HUES6 (cell line): ENCODE measurements at regions not wholly inside any gene's neighbourhood (a gene's known extent, or its start where the extent isn't known, plus 50 kb on each side); places are given as distances from the start of the nearest gene placed in this dataset.

Experiments used
- H3K27ac ChIP-seq: 2 replicates; pipeline ENCODE4 v1.7.0; 2013; ENCODE audit warnings: low read depth, mild to moderate bottlenecking, low read length, inconsistent platforms
- H3K27me3 ChIP-seq: 2 replicates; pipeline ENCODE4 v1.6.1; 2013; ENCODE audit warnings: low read length; ENCODE audit not compliant: control insufficient read depth, insufficient read depth
- H3K36me3 ChIP-seq: 2 replicates; pipeline ENCODE4 v1.6.1; 2013; ENCODE audit warnings: low read length; ENCODE audit not compliant: control insufficient read depth, insufficient read depth
- H3K4me1 ChIP-seq: 2 replicates; pipeline ENCODE4 v1.6.1; 2013; ENCODE audit warnings: low read length; ENCODE audit not compliant: control insufficient read depth, insufficient read depth
- H3K4me3 ChIP-seq: 2 replicates; pipeline ENCODE4 v1.5.1; 2013; ENCODE audit warnings: low read depth, low read length
- H3K9ac ChIP-seq: one replicate; pipeline ENCODE4 v1.6.1; 2013; ENCODE audit warnings: mild to moderate bottlenecking, low read length
- H3K9me3 ChIP-seq: 2 replicates; pipeline ENCODE4 v1.6.1; 2013; ENCODE audit warnings: low read depth, low read length; ENCODE audit not compliant: control insufficient read depth, insufficient read depth

DNA sequence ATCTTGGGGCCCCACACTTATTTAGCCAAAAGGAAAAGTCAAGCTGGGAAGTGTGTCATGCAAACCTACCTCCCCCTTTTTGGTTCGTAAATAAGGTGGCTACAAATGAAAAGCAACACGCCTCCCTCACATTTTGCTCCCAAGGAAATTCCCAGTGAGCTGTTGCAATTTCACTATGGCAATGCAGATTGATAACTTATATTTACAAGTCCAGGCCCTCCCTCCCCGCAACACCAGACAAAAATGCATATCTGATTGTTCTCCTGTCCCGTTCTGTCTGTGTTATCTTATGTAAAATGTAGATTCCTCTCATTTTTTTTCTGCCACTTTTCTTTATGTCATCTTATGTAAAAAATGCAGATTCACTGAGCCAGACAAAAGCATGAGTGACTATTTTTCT is 1305.3 kb downstream of the SLITRK5 start:
- H3K9ac ChIP-seq: no peak overlapping the region
- H3K36me3 ChIP-seq: no peaks in the 10 kb centered on the region
- H3K4me1 ChIP-seq: no peaks in the 10 kb centered on the region
- H3K27me3 ChIP-seq: no peaks in the 10 kb centered on the region
- no peaks in the 10 kb centered on the region for H3K9me3 ChIP-seq
- H3K4me3 ChIP-seq: no peak overlapping the region
- no peak overlapping the region for H3K27ac ChIP-seq

DNA sequence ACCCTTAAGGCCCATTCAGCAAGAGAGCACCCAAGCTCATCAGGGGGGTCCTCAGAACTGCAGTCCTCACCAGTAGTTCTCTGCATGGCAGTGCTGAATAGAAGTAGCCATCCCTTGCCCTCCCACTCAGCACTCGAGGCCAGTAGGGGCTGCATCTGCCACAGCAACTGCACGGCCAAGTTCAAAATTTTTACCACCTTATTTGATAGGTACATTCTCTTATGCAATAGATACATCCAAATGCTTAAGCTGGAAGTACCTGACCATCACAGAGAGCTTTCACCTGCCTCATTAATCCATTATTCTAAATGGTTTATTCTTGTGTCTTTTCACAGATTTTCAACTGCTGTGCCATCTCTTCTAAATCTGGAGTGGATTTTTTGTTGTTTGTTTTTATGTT is 1307.4 kb downstream of the SLITRK5 start:
- H3K27ac ChIP-seq: no peak overlapping the region
- no peaks in the 10 kb centered on the region for H3K36me3 ChIP-seq
- H3K9ac ChIP-seq: no peak overlapping the region
- no peaks in the 10 kb centered on the region for H3K27me3 ChIP-seq
- H3K9me3 ChIP-seq: no peaks in the 10 kb centered on the region
- H3K4me3 ChIP-seq: no peak overlapping the region
- no peaks in the 10 kb centered on the region for H3K4me1 ChIP-seq

DNA sequence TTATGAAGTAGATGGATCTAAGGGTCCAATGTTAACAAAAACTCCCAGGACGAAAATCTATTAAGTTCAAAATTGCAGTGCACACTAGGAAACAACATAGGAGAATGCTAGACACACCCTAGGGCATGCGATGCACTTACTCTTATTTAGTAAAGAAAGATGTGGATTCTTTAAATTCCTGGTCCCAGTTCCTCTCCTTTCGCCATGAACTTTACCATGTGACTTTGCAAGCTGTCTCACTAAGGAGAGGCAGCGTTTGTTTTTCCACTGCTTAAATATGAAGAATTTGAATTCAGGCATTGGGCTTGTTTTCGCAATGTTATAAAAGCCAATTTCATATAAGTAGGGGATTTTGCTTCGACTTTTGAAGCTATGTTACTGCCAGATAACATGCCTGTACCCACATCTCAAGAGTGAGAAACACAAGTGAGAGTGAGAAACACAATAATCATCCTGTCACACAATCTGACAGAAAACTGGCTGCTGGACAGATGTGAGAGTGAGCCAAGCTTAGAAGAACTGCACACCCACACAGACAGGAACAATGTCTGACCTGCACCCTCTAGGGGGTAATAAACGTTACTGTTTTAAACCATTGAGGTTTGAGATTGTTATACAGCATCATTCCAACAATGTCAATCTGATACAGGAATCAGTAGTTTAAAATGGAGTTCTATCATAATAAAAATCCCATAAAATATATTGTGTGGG is 1308.4 kb downstream of the SLITRK5 start:
- Histone ChIP-seq H3K27me3 (no peaks in the 10 kb centered on the region), H3K4me3 (no peak overlapping the region), H3K9me3 (no peaks in the 10 kb centered on the region), H3K9ac (no peak overlapping the region), H3K27ac (no peak overlapping the region), H3K36me3 (no peaks in the 10 kb centered on the region), H3K4me1 (no peaks in the 10 kb centered on the region)

DNA sequence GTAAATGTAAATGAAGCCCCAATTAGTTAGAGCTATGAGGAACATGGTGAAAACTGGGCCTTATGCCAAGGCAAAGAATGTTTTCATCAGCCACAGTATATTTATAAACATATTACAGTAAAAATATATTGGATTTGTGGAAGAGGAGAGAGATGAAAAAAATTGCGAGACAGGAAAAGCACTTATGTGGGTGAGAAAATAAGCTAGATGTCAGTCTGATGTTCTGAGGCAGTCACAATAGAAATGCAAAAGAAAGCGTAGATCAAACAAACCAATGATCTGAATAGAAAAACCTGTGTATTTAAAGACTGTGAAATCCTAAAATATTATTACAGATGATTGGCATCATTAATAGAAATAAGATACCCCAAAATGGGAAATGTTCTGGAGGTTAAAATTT is 1332.5 kb downstream of the SLITRK5 start:
- Histone ChIP-seq H3K27me3 (no peaks in the 10 kb centered on the region), H3K4me1 (no peaks in the 10 kb centered on the region), H3K9ac (no peak overlapping the region), H3K36me3 (no peaks in the 10 kb centered on the region), H3K9me3 (no peaks in the 10 kb centered on the region), H3K4me3 (no peak overlapping the region), H3K27ac (no peak overlapping the region)

DNA sequence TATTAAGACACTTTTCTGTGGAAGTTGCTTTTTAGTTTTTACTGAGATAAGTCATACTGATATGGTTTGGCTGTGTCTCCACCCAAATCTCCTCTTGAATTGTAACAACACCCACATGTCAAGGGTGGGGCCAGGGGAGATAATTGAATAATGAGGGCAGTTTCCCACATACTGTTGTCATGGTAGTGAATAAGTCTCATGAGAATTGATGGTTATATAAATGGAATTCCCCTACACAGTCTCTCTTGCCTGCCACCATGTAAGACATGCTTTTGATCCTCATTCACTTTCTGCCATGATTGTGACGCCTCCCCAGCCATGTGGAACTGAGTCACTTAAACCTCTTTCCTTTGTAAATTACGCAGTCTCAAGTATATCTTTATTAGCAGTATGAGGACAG is 1340.4 kb downstream of the SLITRK5 start:
- Histone ChIP-seq H3K36me3 (no peaks in the 10 kb centered on the region), H3K27me3 (no peaks in the 10 kb centered on the region), H3K27ac (no peak overlapping the region)

DNA sequence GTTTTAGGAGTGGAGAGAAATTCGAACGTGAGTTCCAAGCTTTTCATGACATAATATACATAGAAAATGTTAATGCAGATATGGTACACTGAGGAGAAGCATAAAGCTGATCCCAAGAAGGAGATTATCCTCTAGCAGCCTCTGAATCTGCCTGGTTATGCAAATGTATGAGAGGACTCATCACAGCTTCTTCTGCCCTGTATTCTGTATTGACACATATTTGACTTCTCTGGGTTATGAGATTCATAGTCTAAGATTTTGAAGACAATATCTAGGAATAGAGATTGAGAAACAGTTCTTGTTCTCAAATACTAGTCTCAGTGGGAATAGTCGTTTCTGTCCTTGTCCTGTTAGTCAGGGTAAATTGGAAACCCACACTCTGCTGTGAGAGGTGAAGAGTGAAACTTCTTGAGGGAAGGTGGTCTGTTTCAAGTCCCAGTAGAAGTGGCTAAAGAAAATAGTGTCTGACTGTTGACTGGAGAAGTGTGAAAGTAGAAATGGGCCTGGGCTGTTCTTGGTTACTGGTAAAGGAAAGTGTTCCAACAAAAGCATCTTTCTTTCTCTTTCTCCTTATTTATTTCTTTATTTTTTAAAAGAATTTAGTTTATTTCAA is 1356.6 kb downstream of the SLITRK5 start:
- Histone ChIP-seq H3K27ac (no peak overlapping the region), H3K4me1 (no peaks in the 10 kb centered on the region), H3K9me3 (no peaks in the 10 kb centered on the region), H3K36me3 (no peaks in the 10 kb centered on the region), H3K27me3 (no peaks in the 10 kb centered on the region), H3K9ac (no peak overlapping the region), H3K4me3 (no peak overlapping the region)

More for the DNA sequence above, 1340.4 kb downstream of the SLITRK5 start:
- Histone ChIP-seq H3K9me3 (no peaks in the 10 kb centered on the region), H3K4me3 (no peak overlapping the region), H3K9ac (no peak overlapping the region), H3K4me1 (no peaks in the 10 kb centered on the region)

DNA sequence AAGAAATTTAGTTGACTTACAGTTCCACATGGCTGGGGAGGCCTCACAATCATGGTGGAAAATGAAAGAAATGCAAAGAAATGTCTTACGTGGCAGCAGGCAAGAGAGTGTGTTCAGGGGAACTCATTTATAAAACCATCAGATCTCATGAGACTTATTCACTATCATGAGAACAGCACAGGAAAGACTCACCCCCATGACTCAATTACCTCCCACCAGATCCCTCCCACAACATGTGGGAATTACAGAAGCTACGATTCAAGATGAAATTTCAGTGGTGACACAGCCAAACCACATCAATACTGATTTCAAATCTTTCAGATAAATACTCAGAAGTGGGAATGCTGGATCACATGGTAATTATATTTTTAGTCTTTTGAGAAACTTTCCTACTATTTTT is 1357.9 kb downstream of the SLITRK5 start:
- Histone ChIP-seq H3K27ac (no peak overlapping the region), H3K36me3 (no peaks in the 10 kb centered on the region), H3K4me3 (no peak overlapping the region), H3K9ac (no peak overlapping the region), H3K4me1 (no peaks in the 10 kb centered on the region), H3K9me3 (peaks cover 6% of the 10 kb centered on the region), H3K27me3 (no peaks in the 10 kb centered on the region)

DNA sequence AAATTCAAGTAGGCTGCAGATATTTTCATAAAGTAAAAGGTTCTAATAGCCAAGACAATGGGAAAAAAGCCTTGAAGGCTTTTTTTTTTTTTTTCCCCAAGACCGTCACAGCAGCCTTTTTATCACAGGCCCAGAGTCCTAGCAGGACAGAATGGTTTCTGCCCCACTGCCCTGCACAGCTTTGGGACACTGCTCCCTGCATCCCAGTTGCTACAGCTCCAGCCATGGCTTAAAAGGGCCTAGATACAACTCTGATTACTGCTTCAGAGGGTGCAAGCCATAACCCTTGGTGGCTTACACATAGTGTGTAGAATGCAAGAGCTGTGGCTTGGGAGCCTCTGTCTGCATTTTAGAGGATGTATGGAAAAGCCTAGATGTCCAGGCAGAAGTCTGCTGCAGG is 1362.8 kb downstream of the SLITRK5 start:
- H3K4me3 ChIP-seq: no peak overlapping the region

DNA sequence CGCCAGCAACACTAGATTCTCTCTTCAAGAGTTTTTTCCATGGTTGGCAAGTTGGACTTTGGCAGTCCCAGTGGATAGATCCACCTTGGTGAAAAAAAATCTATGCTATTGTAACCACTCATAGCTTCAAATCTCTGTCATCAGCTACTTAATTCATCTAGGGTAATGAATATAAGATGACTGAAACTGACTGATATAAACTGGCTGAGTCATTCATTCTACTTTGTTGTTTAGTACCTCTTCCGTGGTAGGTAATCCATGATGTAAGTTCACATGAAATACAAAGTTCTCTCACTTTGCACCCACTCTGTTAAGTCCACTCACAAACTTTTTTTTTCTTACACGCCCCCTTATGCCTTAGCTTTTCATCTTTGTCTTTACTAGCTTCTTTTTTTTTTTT is 1381.5 kb downstream of the SLITRK5 start:
- Histone ChIP-seq H3K9me3 (no peaks in the 10 kb centered on the region), H3K9ac (no peak overlapping the region), H3K27me3 (no peaks in the 10 kb centered on the region), H3K4me1 (no peaks in the 10 kb centered on the region), H3K27ac (no peak overlapping the region), H3K4me3 (no peak overlapping the region), H3K36me3 (no peaks in the 10 kb centered on the region)

More for the DNA sequence above, 1362.8 kb downstream of the SLITRK5 start:
- Histone ChIP-seq H3K27ac (no peak overlapping the region), H3K9me3 (peaks cover 10% of the 10 kb centered on the region), H3K9ac (no peak overlapping the region), H3K27me3 (no peaks in the 10 kb centered on the region), H3K36me3 (no peaks in the 10 kb centered on the region), H3K4me1 (no peaks in the 10 kb centered on the region)

DNA sequence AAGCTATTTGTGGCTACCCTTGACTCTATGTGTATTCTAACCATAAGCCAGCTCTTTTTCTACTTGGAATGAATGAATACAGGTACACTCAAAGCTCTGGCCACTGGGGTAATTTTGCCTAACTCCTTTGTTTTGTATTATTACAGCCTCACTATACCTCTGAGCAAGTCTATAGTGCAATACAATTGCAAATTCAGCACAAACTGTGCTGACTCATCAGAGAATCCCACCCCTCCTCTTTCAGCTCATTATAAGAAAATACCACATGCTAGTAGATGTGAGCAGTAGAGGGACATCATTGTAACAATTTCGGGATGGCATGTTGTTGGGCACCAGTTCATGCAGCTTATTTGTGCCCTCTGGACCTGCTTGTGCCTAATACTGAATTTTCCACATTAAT is 1382.2 kb downstream of the SLITRK5 start:
- Histone ChIP-seq H3K27me3 (no peaks in the 10 kb centered on the region), H3K4me1 (no peaks in the 10 kb centered on the region), H3K9ac (no peak overlapping the region), H3K27ac (no peak overlapping the region), H3K4me3 (no peak overlapping the region), H3K9me3 (no peaks in the 10 kb centered on the region), H3K36me3 (no peaks in the 10 kb centered on the region)

DNA sequence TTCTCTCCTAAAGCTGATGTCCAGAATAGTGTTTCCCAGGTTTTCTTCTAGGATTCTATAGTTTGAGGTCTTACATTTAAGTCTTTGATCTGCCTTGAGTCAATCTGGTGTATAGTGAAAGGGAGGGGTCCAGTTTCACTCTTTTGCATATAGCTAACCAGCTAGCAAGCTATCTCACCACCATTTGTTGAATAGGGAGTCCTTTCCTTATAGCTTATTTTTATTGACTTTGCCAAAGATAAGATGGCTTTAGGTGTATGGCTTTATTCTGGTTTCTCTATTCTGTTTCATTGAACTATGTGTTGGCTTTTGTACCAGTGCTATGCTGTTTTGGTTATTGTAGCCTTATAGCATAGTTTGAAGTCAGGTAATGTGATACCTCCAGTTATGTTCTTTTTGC is 1386.1 kb downstream of the SLITRK5 start:
- no peaks in the 10 kb centered on the region for H3K27me3 ChIP-seq
- no peak overlapping the region for H3K9ac ChIP-seq
- no peaks in the 10 kb centered on the region for H3K9me3 ChIP-seq
- no peaks in the 10 kb centered on the region for H3K4me1 ChIP-seq
- H3K27ac ChIP-seq: no peak overlapping the region
- no peak overlapping the region for H3K4me3 ChIP-seq
- no peaks in the 10 kb centered on the region for H3K36me3 ChIP-seq
